ENCODE measurements at regions not wholly inside any gene's neighbourhood (a gene's known extent, or its start where the extent isn't known, plus 50 kb on each side); places are given as distances from the start of the nearest gene placed in this dataset.

- DNase-seq = no peak
These were observed 155.0 kb downstream of the OAT start for GRCh38 chr10:124263726-124264125.

- no peak for DNase-seq
These were observed 155.8 kb downstream of the OAT start for GRCh38 chr10:124262971-124263370.

GRCh38 chr10:124262234-124262865 is 156.4 kb downstream of the OAT start:
- no peak for DNase-seq

- DNase-seq = peak; percentile 14
These were observed 159.4 kb downstream of the OAT start for GRCh38 chr10:124259139-124259825.

- DNase-seq = no peak
These were observed 160.9 kb downstream of the OAT start for GRCh38 chr10:124257781-124258180.

GRCh38 chr10:124256151-124256550 is 162.6 kb downstream of the OAT start:
- no peak for DNase-seq

- no peak for DNase-seq
These were observed 162.2 kb upstream of the CHST15 start for GRCh38 chr10:124255556-124255955.

GRCh38 chr10:124254490-124254889 is 161.1 kb upstream of the CHST15 start:
- no peak for DNase-seq

- no peak for DNase-seq
These were observed 159.6 kb upstream of the CHST15 start for GRCh38 chr10:124253006-124253405.

- DNase-seq = no peak
These were observed 158.8 kb upstream of the CHST15 start for GRCh38 chr10:124252097-124252715.

GRCh38 chr10:124251317-124252065 is 158.1 kb upstream of the CHST15 start:
- DNase-seq = no peak

GRCh38 chr10:124250506-124250905 is 157.1 kb upstream of the CHST15 start:
- DNase-seq = no peak

GRCh38 chr10:124249812-124250432 is 156.5 kb upstream of the CHST15 start:
- no peak for DNase-seq

- DNase-seq = no peak
These were observed 155.8 kb upstream of the CHST15 start for GRCh38 chr10:124249196-124249595.

GRCh38 chr10:124248056-124249045 is 155.0 kb upstream of the CHST15 start:
- DNase-seq = no peak

GRCh38 chr10:124245806-124246440 is 152.5 kb upstream of the CHST15 start:
- no peak for DNase-seq

GRCh38 chr10:124245191-124245590 is 151.8 kb upstream of the CHST15 start:
- no peak for DNase-seq

- DNase-seq = no peak
These were observed 151.0 kb upstream of the CHST15 start for GRCh38 chr10:124244256-124244877.

GRCh38 chr10:124243702-124244121 is 150.3 kb upstream of the CHST15 start:
- DNase-seq = no peak

GRCh38 chr10:124242791-124243190 is 149.4 kb upstream of the CHST15 start:
- DNase-seq = no peak

- no peak for DNase-seq
These were observed 149.0 kb upstream of the CHST15 start for GRCh38 chr10:124242365-124242764.
